Loucy (cell line): ENCODE measurements at regions not wholly inside any gene's neighbourhood (a gene's known extent, or its start where the extent isn't known, plus 50 kb on each side); places are given as distances from the start of the nearest gene placed in this dataset.

Source experiments
- H2AFZ ChIP-seq: fragments of 200-600 bp; sonication (generic); 2 replicates; pipeline ENCODE4 v1.6.0; 2016; ENCODE audit warnings: antibody characterized with exemption, mild to moderate bottlenecking, low read length, moderate library complexity
- H3F3A ChIP-seq: fragments of 200-600 bp; 2 replicates; pipeline ENCODE4 v1.6.0; 2016; ENCODE audit warnings: antibody characterized with exemption, low read depth, mild to moderate bottlenecking
- H3K27me3 ChIP-seq: fragments of 200-600 bp; sonication (generic); 2 replicates; pipeline ENCODE4 v1.6.1; 2014; ENCODE audit warnings: low read length, mild to moderate bottlenecking; ENCODE audit not compliant: insufficient read depth, poor library complexity, severe bottlenecking
- H3K36me3 ChIP-seq: fragments of 200-600 bp; sonication (generic); 2 replicates; pipeline ENCODE4 v1.6.1; 2016; ENCODE audit warnings: low read length; ENCODE audit not compliant: insufficient read depth
- H3K4me1 ChIP-seq: fragments of 200-600 bp; sonication (generic); 2 replicates; pipeline ENCODE4 v1.5.1; 2014; ENCODE audit warnings: low read length, mild to moderate bottlenecking; ENCODE audit not compliant: insufficient read depth, poor library complexity, severe bottlenecking
- H3K4me2 ChIP-seq: fragments of 200-600 bp; sonication (generic); 2 replicates; pipeline ENCODE4 v1.6.0; 2014; ENCODE audit warnings: antibody characterized with exemption, low read length, low read depth, mild to moderate bottlenecking; ENCODE audit not compliant: poor library complexity, severe bottlenecking
- H3K4me3 ChIP-seq: fragments of 200-600 bp; sonication (generic); 2 replicates; pipeline ENCODE4 v1.5.1; 2014; ENCODE audit warnings: low read length, mild to moderate bottlenecking, mixed read lengths; ENCODE audit not compliant: poor library complexity, severe bottlenecking
- H3K79me2 ChIP-seq: fragments of 200-600 bp; sonication (generic); 2 replicates; pipeline ENCODE4 v1.6.1; 2014; ENCODE audit warnings: low read length; ENCODE audit not compliant: insufficient read depth
- H3K9ac ChIP-seq: fragments of 200-600 bp; sonication (generic); 2 replicates; pipeline ENCODE4 v1.6.0; 2014; ENCODE audit warnings: mild to moderate bottlenecking, low read depth, low read length, moderate library complexity; ENCODE audit not compliant: poor library complexity, severe bottlenecking
- H3K9me2 ChIP-seq: fragments of 200-600 bp; sonication (generic); replicated peaks from 2 replicates; pipeline ENCODE4 v1.6.1; 2016; ENCODE audit warnings: low read depth, low read length, mixed read lengths
- H3K9me3 ChIP-seq: fragments of 200-600 bp; sonication (generic); 2 replicates; pipeline ENCODE4 v1.6.1; 2014; ENCODE audit warnings: mild to moderate bottlenecking, antibody characterized with exemption, low read length, low read depth; ENCODE audit not compliant: insufficient read depth
- H4K20me1 ChIP-seq: fragments of 200-600 bp; sonication (generic); 2 replicates; pipeline ENCODE4 v1.6.0; 2014; ENCODE audit warnings: antibody characterized with exemption, low read length, mild to moderate bottlenecking; ENCODE audit not compliant: insufficient read depth, poor library complexity, severe bottlenecking
- EZH2phosphoT487 ChIP-seq: fragments of 200-600 bp; IDR thresholded peaks from 2 replicates; pipeline ENCODE4 v1.6.1; 2018; ENCODE audit warnings: antibody characterized with exemption, mild to moderate bottlenecking, moderate library complexity, borderline replicate concordance
- TF ChIP-seq, protein P1 (sequence below): fragments of 200-600 bp; sonication (generic); conservative IDR thresholded peaks from 2 replicates; pipeline ENCODE4 v1.5.1; 2014; ENCODE audit warnings: mild to moderate bottlenecking, antibody characterized with exemption, low read length

- H3F3A ChIP-seq = no peaks in the 10 kb centered on the region
- no peaks in the 10 kb centered on the region for H3K9me3 ChIP-seq
- H3K4me1 ChIP-seq = no peaks in the 10 kb centered on the region
- no peak for TF ChIP-seq EZH2phosphoT487
- TF ChIP-seq, protein P1, sequence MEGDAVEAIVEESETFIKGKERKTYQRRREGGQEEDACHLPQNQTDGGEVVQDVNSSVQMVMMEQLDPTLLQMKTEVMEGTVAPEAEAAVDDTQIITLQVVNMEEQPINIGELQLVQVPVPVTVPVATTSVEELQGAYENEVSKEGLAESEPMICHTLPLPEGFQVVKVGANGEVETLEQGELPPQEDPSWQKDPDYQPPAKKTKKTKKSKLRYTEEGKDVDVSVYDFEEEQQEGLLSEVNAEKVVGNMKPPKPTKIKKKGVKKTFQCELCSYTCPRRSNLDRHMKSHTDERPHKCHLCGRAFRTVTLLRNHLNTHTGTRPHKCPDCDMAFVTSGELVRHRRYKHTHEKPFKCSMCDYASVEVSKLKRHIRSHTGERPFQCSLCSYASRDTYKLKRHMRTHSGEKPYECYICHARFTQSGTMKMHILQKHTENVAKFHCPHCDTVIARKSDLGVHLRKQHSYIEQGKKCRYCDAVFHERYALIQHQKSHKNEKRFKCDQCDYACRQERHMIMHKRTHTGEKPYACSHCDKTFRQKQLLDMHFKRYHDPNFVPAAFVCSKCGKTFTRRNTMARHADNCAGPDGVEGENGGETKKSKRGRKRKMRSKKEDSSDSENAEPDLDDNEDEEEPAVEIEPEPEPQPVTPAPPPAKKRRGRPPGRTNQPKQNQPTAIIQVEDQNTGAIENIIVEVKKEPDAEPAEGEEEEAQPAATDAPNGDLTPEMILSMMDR = no peak
- H3K4me2 ChIP-seq = no peak overlapping the region
- no peaks in the 10 kb centered on the region; the same call in 1 of the 2 replicates for H3K9me2 ChIP-seq
- H2AFZ ChIP-seq = no peak overlapping the region
- no peak overlapping the region for H3K9ac ChIP-seq
- H3K27me3 ChIP-seq = no peaks in the 10 kb centered on the region
- no peaks in the 10 kb centered on the region for H3K36me3 ChIP-seq
- no peaks in the 10 kb centered on the region for H3K79me2 ChIP-seq
- H3K4me3 ChIP-seq = no peak overlapping the region
- no peaks in the 10 kb centered on the region for H4K20me1 ChIP-seq
Observed at GRCh38 chr5:9930156-9930555, 300.0 kb upstream of the TAS2R1 start.

DNA sequence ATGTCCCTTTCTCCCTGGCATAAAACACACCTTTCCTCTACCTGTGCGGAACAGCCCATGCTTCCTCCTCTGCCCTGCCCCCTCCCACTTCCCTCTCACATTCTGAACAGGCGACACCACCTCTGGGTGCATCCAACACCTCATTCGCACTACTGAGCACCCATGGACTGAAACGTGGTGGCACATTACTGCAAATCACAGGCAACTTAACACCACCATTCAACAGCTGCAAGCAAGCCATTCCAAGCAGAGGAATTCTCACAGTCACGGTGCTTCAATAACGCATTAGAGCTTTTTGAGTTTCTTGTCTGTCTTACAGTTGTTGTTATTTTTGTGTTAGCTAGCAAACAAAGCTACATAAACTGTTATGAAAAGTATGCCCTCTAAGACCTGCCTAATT lies 298.2 kb upstream of the TAS2R1 start:
- no peaks in the 10 kb centered on the region for H3K36me3 ChIP-seq
- no peak overlapping the region for H2AFZ ChIP-seq
- H3K79me2 ChIP-seq = no peaks in the 10 kb centered on the region
- H4K20me1 ChIP-seq = no peaks in the 10 kb centered on the region
- H3K4me3 ChIP-seq = no peak overlapping the region
- H3F3A ChIP-seq = no peaks in the 10 kb centered on the region
- H3K27me3 ChIP-seq = no peaks in the 10 kb centered on the region
- H3K9ac ChIP-seq = no peak overlapping the region
- TF ChIP-seq, protein P1 = no peak
- no peak overlapping the region for H3K4me2 ChIP-seq
- H3K4me1 ChIP-seq = no peaks in the 10 kb centered on the region
- no peaks in the 10 kb centered on the region; the same call in 1 of the 2 replicates for H3K9me2 ChIP-seq
- H3K9me3 ChIP-seq = 0 out of 2 replicates have a peak, but pooled peaks cover 3% of the 10 kb centered on the region

- no peaks in the 10 kb centered on the region for H3K79me2 ChIP-seq
- H3K4me2 ChIP-seq = no peak overlapping the region
- no peak overlapping the region for H3K9ac ChIP-seq
- no peaks in the 10 kb centered on the region for H4K20me1 ChIP-seq
- no peak overlapping the region for H2AFZ ChIP-seq
- no peaks in the 10 kb centered on the region for H3K27me3 ChIP-seq
- H3K4me1 ChIP-seq = no peaks in the 10 kb centered on the region
- H3K9me2 ChIP-seq = no peaks in the 10 kb centered on the region; the same call in 1 of the 2 replicates
- TF ChIP-seq, protein P1 = no peak
- no peak for TF ChIP-seq EZH2phosphoT487
- no peak overlapping the region for H3K4me3 ChIP-seq
- no peaks in the 10 kb centered on the region for H3F3A ChIP-seq
- H3K9me3 ChIP-seq = 0 out of 2 replicates have a peak, but pooled peaks cover 7% of the 10 kb centered on the region
- no peaks in the 10 kb centered on the region for H3K36me3 ChIP-seq
Observed at GRCh38 chr5:9927521-9927997, 297.4 kb upstream of the TAS2R1 start.
